GM15510 (cell line): ENCODE measurements at regions not wholly inside any gene's neighbourhood (a gene's known extent, or its start where the extent isn't known, plus 50 kb on each side); places are given as distances from the start of the nearest gene placed in this dataset.

ENCODE experiments used
- POLR2A ChIP-seq: IDR thresholded peaks from 3 replicates; pipeline ENCODE4 v1.6.1; 2011; ENCODE audit warnings: borderline replicate concordance; ENCODE audit not compliant: insufficient read length; ENCODE audit errors: extremely low read depth

DNA sequence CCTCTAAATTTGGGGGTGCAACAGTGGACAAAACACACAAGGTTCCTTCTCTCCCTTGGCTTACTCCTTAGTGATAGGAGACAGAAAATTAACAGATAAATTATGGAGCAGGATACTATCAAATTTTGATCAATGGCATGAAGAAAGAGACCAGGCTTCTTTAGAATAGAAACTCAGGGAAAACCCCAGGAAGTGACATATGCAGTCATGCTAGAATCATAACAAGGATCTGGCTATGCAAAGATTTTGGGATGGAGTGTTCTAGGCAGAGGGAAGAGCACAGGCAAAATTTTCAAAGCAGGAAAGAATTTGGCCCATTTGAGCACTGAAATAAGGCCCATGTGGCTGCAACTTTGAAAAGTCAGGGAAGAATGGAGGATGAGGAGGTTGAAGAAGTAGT lies 182.3 kb upstream of the PLEKHG7 start:
- no peak for TF ChIP-seq POLR2A

DNA sequence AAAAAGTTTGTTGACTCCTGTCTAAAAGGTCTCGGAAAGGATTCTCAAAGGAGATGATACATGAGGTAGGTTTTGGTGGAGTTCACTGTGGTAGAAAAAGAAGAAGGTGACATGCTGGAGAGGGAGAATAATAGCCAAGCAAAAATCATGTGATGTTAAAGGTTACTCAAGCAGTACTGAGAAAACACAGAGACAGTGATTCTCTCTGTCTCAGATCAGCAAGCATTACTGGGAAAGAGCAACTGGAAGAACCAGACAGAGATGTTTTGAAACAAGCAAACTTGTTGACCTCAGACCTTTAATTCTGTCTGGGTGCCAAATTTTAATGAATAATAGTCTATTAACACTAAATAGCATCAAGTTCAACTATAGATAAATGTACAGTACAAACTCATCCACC lies 183.5 kb upstream of the PLEKHG7 start:
- TF ChIP-seq POLR2A = no peak

DNA sequence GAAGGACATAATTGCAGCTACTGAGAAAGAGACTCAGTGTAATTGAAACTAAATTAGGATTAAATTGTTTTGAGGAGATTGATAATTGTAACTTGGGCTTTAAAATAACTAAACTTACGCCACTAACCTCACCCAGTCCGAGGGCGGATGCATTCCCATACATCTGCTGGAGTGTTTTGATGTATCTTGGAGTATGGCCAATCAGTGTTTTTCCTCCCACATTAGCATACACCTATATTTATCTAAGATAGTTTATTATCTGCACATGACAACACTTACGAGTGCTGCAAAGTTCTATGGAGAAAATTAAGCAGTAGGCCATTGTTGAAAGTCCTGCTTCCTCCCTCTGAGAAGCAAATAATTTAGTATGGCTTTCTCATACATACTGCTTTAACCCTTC lies 184.7 kb upstream of the PLEKHG7 start:
- no peak for TF ChIP-seq POLR2A

DNA sequence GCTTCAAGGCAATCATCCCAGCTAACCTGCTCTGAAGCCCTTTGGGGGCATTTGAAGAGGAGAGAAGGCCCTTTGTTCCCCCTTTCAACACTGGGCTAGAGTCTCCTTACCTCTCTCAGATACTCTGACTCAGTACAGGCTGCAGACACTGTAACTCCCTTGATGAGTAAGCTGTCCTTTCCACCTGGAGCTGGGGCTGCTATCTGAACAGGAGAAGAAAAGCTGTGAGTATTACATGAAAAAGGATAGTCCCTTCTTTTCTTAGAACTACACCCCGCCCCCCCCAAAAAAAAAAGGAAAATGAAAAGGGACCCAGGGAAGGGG lies 186.6 kb upstream of the PLEKHG7 start:
- no peak for TF ChIP-seq POLR2A

DNA sequence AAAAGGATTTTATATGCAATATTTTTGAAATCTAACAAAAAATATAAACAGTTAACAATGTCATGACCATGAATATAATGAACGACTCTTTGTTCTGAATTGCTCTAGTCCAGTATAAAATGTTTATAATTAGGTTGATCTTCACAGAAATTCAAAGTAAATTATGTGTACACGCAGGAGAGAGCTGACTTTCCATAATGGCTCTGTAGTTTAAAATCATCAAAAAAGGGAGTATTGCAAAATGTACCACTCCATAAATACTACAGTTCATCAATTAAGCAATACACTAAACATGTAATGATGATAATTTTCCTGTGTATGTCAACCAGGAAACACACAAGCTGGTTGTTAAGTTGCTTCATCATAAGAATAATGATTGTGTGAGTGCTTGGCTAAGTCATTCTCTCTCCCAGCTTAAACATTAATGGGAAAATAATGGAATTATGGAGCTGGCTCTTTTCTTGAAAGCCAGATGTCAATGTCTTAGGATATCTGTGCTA lies 189.5 kb upstream of the PLEKHG7 start:
- no peak for TF ChIP-seq POLR2A

DNA sequence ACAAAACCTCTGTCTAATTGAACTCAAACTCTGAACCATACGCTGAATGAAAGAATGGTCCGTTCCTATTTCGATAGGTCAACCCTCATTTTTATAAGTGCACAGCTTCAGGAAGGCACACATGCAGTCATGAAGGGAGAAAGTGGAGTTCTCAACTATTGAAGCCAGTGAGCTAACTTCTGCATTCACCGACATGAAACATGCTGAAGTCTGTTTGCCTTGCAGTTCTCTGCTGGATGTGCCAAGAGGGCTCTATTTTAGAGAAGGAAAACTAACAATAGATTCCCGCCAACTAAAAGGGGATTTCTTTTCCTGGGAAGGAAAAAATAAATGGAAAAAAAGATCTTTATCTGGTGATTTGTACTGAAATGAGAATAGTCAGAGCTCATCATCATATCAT lies 191.0 kb upstream of the PLEKHG7 start:
- no peak for TF ChIP-seq POLR2A

DNA sequence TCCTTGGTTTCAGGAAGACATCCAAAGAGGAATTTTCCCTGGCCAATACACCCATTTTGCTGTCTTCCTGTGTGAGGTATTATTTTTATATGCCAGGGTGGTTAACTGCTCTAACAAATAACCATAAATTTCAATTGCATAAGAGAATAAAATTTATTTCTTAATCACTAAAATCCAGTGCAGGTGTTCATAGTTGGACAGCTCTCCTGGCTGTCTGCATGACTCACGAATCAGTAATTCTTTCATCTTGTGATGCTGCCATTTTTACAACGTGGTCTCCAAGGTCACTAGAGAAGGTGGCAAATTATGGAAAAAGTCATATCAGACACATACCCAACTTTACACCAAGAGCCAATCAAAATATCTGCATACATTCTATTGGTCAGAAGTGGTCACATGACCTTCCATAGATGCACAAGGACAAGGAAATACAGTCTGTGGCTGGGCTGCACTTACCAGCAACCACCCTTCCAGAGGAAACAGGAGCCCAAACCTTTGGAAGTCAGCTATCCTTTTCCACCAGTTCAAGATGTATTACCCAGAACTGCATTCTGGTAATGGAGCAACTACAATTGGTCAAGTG lies 193.5 kb upstream of the PLEKHG7 start:
- TF ChIP-seq POLR2A = no peak

DNA sequence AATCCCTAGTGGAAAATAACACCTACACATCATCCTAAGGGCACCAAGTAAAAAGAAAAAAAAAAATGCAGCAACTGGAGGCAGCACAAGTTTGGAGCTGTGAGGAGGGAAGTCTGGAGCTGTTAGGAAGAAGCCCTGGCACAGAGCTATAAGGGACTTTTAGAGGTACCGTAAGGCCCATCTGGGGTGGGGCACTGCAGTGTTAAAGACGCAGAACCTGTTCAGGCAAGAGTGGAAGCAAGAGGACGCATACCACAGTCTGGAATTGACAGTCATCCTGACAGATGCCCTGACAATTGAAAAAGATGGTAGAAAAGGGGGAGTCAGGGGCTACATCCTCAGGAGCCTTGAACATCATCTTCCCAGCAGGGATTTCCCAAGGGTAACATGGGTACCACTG lies 195.9 kb upstream of the PLEKHG7 start:
- no peak for TF ChIP-seq POLR2A

DNA sequence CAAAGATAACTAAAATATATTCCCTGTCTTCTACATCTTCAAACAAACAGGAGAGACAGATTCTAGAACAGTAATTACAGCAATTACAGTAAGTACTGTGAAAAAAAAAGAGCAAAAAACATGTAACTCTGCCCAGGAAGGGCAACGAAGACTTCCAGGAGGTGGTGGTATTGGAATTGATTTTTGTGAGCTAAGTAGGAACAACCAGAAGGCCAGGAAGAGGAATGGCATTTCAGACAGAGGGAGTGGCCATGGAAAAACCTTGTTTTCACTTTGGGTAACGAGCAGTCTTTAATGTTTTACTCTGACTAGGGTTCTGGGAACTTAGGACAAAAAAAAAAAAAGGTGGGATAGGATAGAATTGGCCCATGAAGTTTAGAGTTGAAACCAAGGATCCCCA lies 196.3 kb upstream of the PLEKHG7 start:
- TF ChIP-seq POLR2A = no peak

DNA sequence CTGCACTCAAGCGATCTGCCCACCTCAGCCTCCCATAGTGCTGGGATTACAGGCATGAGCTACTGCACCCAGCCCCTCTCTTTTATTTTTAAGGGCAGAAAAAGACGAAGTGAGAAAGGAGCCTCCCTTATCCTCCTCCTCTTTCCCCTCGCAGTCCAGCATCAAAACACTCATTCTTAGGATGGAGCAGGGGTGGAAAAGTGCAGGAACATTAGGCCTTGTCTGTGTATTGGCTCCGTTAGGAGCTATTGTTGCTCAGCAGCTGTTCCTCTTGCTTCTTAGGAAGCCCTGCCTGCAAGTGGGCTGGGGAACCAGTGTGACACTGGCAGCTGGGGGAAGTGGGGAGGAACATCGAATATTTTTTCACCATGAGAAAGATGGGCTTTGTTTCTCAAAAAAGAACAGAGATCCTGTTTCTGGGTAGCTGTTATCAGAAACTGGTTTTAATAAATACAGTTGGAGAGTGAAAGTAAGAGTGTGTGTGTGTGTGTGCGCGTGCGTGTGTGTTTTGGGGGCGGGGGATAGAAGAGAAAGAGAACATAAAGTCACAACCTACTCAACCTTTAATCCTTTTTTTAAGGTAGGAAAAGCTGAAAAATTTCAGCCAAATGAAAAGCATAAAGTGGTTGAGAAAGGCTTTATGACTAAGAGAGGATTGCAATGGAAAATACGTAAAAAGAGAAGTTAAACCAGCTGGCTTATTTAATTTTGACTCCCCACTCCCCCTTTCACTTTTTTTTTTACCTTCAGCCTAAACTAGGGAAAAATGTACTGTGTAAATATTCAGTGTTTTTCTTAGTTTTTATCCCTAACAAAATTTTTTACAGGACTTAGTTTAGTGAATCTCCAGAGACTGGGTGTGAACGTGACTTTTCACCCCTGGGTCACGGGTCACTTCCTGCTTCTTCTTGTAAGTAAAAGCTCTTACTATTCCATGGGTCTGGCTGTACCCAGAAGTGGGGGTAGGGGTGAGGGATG lies 197.2 kb upstream of the PLEKHG7 start:
- peak; percentile 31 for TF ChIP-seq POLR2A

DNA sequence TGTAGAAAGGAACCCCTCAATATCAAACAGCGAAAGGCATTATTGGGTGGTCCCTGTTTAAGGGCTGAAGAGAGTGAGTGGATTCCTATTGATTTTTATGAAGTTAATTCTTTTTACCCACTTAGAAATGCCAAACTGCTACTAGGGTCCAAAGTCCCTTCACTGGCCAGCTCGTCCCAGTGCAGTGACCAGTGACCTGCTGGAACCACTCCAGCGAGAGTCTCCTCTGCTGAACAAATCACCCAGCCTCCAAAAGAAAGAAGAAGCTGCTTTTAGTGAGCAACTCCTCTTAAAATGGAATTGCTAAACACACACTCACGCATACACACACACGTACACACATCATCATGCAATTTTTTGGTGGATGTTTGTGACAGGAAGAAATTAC lies 198.2 kb upstream of the PLEKHG7 start:
- TF ChIP-seq POLR2A = no peak

DNA sequence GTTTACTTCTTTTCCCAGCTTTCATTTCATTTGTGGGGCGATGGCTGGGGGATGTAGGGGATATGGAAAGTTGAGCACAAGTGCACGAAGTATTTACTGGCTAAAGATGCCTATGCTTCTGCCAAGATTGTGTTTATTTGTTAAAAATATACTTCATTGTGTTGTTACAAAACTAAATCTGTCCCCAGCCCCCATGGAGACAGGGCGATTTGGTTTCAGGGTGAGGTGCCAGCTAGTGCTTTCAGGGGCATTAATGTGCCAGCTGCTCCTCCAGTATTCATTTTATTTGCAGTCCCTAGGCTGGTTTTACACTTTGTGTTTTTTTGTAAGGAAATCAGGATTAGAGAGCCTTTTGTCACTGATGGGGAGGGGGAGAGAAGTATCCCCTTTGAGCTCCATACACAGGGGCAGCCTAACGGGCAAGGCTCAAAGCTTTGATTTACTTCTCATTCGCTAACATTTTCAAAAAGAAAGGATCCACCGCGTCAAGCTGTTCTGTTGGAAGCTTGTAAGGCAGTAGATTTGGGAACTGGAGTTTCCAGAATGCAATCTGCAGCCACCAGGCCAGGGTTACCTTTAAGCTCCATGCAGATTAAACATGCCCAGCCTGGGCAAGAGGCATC lies 198.7 kb upstream of the PLEKHG7 start:
- TF ChIP-seq POLR2A = no peak

DNA sequence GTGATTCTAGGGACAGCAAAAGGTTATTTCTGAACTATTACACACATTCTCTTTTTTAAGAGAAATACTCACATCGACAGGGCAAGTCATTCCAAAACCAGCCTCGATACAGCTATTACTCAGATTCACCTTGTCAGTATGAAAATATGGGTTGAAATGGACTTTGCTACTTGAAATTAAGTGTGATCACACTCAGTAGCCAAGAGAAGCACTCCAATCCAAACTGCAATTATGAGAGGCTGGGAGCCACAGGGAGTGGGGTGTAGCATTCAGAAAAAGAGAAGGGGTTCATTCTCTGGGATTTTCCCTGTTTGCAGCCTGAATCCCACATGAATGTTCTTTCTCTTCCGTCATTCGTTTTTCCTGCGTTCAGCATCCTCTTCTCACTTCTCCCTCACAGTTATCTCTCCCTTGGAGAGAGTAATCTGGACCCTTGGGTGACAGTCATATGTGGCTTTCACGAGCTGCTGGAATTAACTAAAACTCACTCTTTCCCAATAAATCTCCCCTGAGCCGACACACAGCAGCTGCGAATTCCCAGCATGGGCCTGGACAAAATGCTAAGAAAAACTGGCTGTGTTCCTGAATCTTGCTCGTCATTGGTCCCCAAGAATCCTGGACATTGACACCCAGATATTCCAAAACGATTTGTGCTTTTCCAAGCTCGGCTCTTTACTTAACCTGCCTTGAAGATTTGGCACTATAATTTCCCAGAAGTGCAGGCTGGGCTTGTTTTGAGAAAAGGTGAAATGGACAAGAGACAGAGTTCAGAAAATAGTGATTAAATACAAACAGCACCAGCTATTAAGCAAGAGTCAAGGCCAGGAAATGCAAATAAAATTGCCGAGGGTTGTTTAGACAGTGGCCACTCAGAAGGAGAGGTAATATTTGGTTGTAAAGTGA lies 199.5 kb upstream of the PLEKHG7 start:
- no peak for TF ChIP-seq POLR2A

DNA sequence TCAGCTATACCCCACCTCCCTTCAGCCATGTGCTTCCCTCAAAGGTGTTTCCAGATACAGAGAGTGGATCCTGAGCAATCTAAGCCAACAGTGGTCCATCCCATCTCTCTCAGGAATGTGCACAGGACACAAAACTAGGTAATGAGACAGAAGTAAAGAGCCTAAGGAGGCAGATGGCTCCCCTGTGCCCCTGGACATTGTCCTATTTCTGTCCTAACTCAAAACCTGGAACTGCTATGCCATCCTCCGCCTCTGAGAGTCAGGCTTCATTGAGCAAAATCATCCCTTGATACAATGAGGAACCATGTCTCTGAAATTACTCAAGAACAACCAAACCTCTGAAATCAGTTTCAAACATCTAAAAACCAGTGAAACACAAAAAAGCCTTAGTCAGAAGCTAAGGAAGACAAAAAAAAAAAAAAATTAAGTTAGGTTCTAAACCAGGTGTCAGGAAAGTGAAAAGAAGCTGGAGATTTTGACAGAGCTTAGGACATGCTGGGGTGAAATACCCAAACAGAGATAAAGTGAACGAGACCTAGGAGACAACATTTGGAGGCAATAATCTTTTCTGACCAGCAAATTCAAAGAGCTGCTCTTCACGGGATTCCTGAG lies 200.3 kb upstream of the PLEKHG7 start:
- TF ChIP-seq POLR2A = no peak

DNA sequence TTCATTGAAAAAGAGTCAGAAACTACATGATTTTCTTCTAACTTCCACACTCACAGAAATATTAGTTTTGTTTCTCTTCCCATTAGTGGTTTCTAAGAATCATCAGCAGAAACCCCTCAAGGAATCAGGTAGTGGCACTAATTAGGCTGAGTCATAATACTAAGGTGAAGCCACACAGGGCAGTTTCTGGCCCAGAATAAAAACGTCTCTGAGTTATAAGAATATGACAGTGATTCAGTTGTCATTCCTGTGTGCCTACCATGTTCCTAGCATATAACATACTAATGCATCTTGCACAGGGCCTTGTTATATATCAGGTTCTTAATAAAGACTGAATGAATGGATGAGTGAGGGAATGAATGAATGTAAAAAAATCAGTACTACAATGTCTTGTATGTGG lies 206.0 kb upstream of the PLEKHG7 start:
- no peak for TF ChIP-seq POLR2A

DNA sequence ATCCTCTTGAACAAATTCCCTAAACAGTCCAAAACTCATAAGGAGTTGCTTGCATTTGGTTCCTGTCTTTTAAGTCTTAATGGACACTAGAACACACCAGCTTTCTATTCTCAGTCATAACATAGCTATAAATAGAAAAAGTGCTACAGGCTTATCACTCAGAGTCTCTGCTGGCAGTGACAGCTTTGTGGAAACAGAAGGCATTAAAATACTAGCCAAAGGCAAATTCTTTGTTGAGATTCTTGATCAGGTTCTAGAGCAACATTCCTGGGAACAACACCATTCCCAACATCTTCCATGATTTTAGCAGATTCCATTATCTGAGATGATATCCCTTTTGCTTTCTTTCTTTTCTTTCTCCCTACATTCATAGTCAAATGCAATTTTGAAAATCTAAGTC lies 207.7 kb upstream of the PLEKHG7 start:
- no peak for TF ChIP-seq POLR2A
